ENCODE measurements at regions not wholly inside any gene's neighbourhood (a gene's known extent, or its start where the extent isn't known, plus 50 kb on each side); places are given as distances from the start of the nearest gene placed in this dataset.
"Not testable (repeated sequence)": the region's sequence is repeated elsewhere in the genome, so short reads cannot be mapped to it uniquely, and the experiment has no call there.

- no peak for DNase-seq
Measured at GRCh38 chr3:6743067-6743720, 117.7 kb upstream of the GRM7 start.

- DNase-seq = no peak
Measured at GRCh38 chr3:6746443-6746842, 114.5 kb upstream of the GRM7 start.

GRCh38 chr3:6747017-6747416 is 113.9 kb upstream of the GRM7 start:
- DNase-seq = no peak

GRCh38 chr3:6750782-6751181 is 110.1 kb upstream of the GRM7 start:
- no peak for DNase-seq

- DNase-seq = no peak
Measured at GRCh38 chr3:6753536-6753935, 107.4 kb upstream of the GRM7 start.

GRCh38 chr3:6769532-6770396 is 91.2 kb upstream of the GRM7 start:
- not testable (repeated sequence) for DNase-seq

- no peak for DNase-seq
Measured at GRCh38 chr3:6770397-6770690, 90.6 kb upstream of the GRM7 start.

GRCh38 chr3:6771171-6771570 is 89.7 kb upstream of the GRM7 start:
- DNase-seq = no peak

- peak; percentile 6 for DNase-seq
Measured at GRCh38 chr3:6779140-6779539, 81.8 kb upstream of the GRM7 start.

- DNase-seq = no peak
Measured at GRCh38 chr3:6781092-6781491, 79.8 kb upstream of the GRM7 start.

GRCh38 chr3:6785726-6786125 is 75.2 kb upstream of the GRM7 start:
- no peak for DNase-seq

- DNase-seq = peak; percentile 2
Measured at GRCh38 chr3:6791161-6791560, 69.8 kb upstream of the GRM7 start.

GRCh38 chr3:6799264-6799915 is 61.5 kb upstream of the GRM7 start:
- DNase-seq = peak; percentile 77

GRCh38 chr3:6803619-6804018 is 57.3 kb upstream of the GRM7 start:
- DNase-seq = no peak

- no peak for DNase-seq
Measured at GRCh38 chr3:6805236-6805635, 55.7 kb upstream of the GRM7 start.

- no peak for DNase-seq
Measured at GRCh38 chr3:6806991-6807390, 53.9 kb upstream of the GRM7 start.

GRCh38 chr3:6807967-6808588 is 52.8 kb upstream of the GRM7 start:
- DNase-seq = no peak

- DNase-seq = no peak
Measured at GRCh38 chr3:6809349-6809748, 51.6 kb upstream of the GRM7 start.
